Smooth muscle cell (in vitro differentiated cells): ENCODE measurements at regions not wholly inside any gene's neighbourhood (a gene's known extent, or its start where the extent isn't known, plus 50 kb on each side); places are given as distances from the start of the nearest gene placed in this dataset.
A peak's percentile ranks its signal among the peaks of the same experiment; 100 is the strongest.

Experiments used
- DNase-seq: peaks from one replicate; lab custom pipeline; 2025; ENCODE audit not compliant: unreplicated experiment; lab: John Stamatoyannopoulos, UW
- H2AFZ ChIP-seq: fragments of 200-600 bp; sonication (generic); 2 replicates; pipeline ENCODE4 v1.6.0; 2016; ENCODE audit warnings: antibody characterized with exemption, low read depth, mild to moderate bottlenecking
- H3F3A ChIP-seq: fragments of 200-600 bp; sonication (generic); 2 replicates; pipeline ENCODE4 v1.6.0; 2017; ENCODE audit warnings: antibody characterized with exemption, low read depth
- H3K27ac ChIP-seq: fragments of 200-600 bp; sonication (generic); 2 replicates; pipeline ENCODE4 v1.5.1; 2016; ENCODE audit warnings: low read depth, mild to moderate bottlenecking
- H3K27me3 ChIP-seq: fragments of 200-600 bp; sonication (generic); 2 replicates; pipeline ENCODE4 v1.6.1; 2016; ENCODE audit warnings: low read depth, mild to moderate bottlenecking
- H3K36me3 ChIP-seq: fragments of 200-600 bp; sonication (generic); 2 replicates; pipeline ENCODE4 v1.5.1; 2016; ENCODE audit warnings: low read depth
- H3K4me1 ChIP-seq: fragments of 200-600 bp; sonication (generic); 2 replicates; pipeline ENCODE4 v1.5.1; 2016; ENCODE audit warnings: low read depth
- H3K4me2 ChIP-seq: fragments of 200-600 bp; sonication (generic); 2 replicates; pipeline ENCODE4 v1.6.0; 2016; ENCODE audit warnings: mild to moderate bottlenecking
- H3K4me3 ChIP-seq: fragments of 200-600 bp; sonication (generic); 2 replicates; pipeline ENCODE4 v1.5.1; 2016; ENCODE audit warnings: mild to moderate bottlenecking
- H3K79me2 ChIP-seq: fragments of 200-600 bp; sonication (generic); 2 replicates; pipeline ENCODE4 v1.6.0; 2016; ENCODE audit warnings: low read depth, mild to moderate bottlenecking
- H3K9ac ChIP-seq: fragments of 200-600 bp; sonication (generic); 2 replicates; pipeline ENCODE4 v1.6.0; 2016; ENCODE audit warnings: low read depth
- H3K9me3 ChIP-seq: fragments of 200-600 bp; sonication (generic); replicated peaks from 2 replicates; pipeline ENCODE4 v1.5.1; 2016; ENCODE audit warnings: low read depth
- H4K20me1 ChIP-seq: fragments of 200-600 bp; sonication (generic); 2 replicates; pipeline ENCODE4 v1.6.0; 2016; ENCODE audit warnings: low read depth
- WGBS: methylation state at CpG from one replicate; pipeline ENCODE4 v1.1.7; 2016; ENCODE audit warnings: low lambda C conversion rate; 5-methylcytosine and 5-hydroxymethylcytosine counted together
- TF ChIP-seq, protein P1 (sequence below): fragments of 200-600 bp; sonication (generic); IDR thresholded peaks from 2 replicates; pipeline ENCODE4 v1.5.1; 2017; ENCODE audit warnings: borderline replicate concordance, mild to moderate bottlenecking, antibody characterized with exemption; ENCODE audit not compliant: insufficient read depth, poor library complexity, severe bottlenecking

DNA sequence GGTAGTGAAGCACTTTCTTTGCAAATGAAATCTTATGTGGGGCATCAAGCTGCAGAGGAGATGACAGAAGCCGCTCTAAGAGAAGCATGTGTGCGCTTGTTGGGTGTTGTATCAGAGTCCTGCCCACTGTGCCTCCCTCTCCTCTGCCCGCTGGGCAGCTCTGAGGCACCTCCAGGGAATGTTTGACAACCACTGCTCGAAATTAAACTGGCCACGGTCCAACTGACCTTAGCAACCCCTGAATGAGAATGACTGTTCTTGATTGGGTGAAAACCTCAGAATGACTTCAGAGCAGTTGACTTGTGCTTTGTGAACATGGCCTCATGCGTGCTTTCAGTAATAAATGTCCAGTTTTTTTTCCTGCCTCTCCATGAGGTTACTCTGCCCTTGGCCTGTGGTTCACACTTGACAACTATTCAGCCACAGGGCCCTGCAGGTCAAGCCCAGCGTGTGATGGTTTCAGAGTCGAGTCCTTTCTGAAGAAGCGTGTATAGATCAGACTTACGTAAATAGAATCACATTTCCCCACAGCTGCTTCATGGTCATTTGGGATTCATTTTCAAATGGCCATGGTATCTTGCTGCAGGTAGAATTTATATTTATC, 94.9 kb downstream of the SLC4A3 start:
- no peak overlapping the region for H3K4me2 ChIP-seq
- H3K27ac ChIP-seq = no peak overlapping the region
- H3K9me3 ChIP-seq = no peaks in the 10 kb centered on the region
- no peak overlapping the region for H2AFZ ChIP-seq
- no peaks in the 10 kb centered on the region for H3K36me3 ChIP-seq
- no peaks in the 10 kb centered on the region for H4K20me1 ChIP-seq
- WGBS = 94% methylated on average over 10 of the region's 10 CpGs
- no peaks in the 10 kb centered on the region for H3F3A ChIP-seq
- no peaks in the 10 kb centered on the region for H3K4me1 ChIP-seq
- no peak for DNase-seq
- H3K79me2 ChIP-seq = no peaks in the 10 kb centered on the region
- TF ChIP-seq, protein P1, sequence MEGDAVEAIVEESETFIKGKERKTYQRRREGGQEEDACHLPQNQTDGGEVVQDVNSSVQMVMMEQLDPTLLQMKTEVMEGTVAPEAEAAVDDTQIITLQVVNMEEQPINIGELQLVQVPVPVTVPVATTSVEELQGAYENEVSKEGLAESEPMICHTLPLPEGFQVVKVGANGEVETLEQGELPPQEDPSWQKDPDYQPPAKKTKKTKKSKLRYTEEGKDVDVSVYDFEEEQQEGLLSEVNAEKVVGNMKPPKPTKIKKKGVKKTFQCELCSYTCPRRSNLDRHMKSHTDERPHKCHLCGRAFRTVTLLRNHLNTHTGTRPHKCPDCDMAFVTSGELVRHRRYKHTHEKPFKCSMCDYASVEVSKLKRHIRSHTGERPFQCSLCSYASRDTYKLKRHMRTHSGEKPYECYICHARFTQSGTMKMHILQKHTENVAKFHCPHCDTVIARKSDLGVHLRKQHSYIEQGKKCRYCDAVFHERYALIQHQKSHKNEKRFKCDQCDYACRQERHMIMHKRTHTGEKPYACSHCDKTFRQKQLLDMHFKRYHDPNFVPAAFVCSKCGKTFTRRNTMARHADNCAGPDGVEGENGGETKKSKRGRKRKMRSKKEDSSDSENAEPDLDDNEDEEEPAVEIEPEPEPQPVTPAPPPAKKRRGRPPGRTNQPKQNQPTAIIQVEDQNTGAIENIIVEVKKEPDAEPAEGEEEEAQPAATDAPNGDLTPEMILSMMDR = no peak
- H3K4me3 ChIP-seq = no peak overlapping the region
- H3K9ac ChIP-seq = no peak overlapping the region
- H3K27me3 ChIP-seq = no peaks in the 10 kb centered on the region

GRCh38 chr2:219723311-219723710, 95.9 kb downstream of the SLC4A3 start:
- Histone ChIP-seq H3K27ac (no peak overlapping the region), H3F3A (peaks cover 4% of the 10 kb centered on the region), H3K27me3 (no peaks in the 10 kb centered on the region), H3K4me1 (peaks cover 4% of the 10 kb centered on the region), H4K20me1 (no peaks in the 10 kb centered on the region), H3K36me3 (no peaks in the 10 kb centered on the region), H3K4me2 (no peak overlapping the region), H3K4me3 (no peak overlapping the region), H3K79me2 (no peaks in the 10 kb centered on the region), H3K9ac (no peak overlapping the region), H3K9me3 (no peaks in the 10 kb centered on the region), H2AFZ (no peak overlapping the region)
- TF ChIP-seq, protein P1 = no peak
- DNase-seq = no peak
- WGBS = 99% methylated on average over 4 of the region's 4 CpGs

- Histone ChIP-seq H3K79me2 (no peaks in the 10 kb centered on the region), H3K4me2 (no peak overlapping the region), H3K36me3 (no peaks in the 10 kb centered on the region), H2AFZ (no peak overlapping the region), H3K9me3 (no peaks in the 10 kb centered on the region), H3K27me3 (no peaks in the 10 kb centered on the region), H3K4me1 (peaks cover 11% of the 10 kb centered on the region), H3K4me3 (no peak overlapping the region), H3K27ac (no peak overlapping the region), H3K9ac (no peak overlapping the region), H3F3A (peaks cover 15% of the 10 kb centered on the region), H4K20me1 (no peaks in the 10 kb centered on the region)
- 44% methylated on average over 1 of the region's 1 CpG for WGBS
- DNase-seq = no peak
- TF ChIP-seq, protein P1 = no peak
Measured at GRCh38 chr2:219724628-219725027, 97.2 kb downstream of the SLC4A3 start.

GRCh38 chr2:219726916-219727315, 99.5 kb downstream of the SLC4A3 start:
- Histone ChIP-seq H3K27me3 (no peaks in the 10 kb centered on the region), H4K20me1 (no peaks in the 10 kb centered on the region), H3F3A (peaks cover 18% of the 10 kb centered on the region), H3K27ac (no peak overlapping the region), H3K9ac (no peak overlapping the region), H3K4me2 (no peak overlapping the region), H3K9me3 (no peaks in the 10 kb centered on the region), H3K4me3 (no peak overlapping the region), H3K36me3 (no peaks in the 10 kb centered on the region), H3K4me1 (peaks cover 11% of the 10 kb centered on the region), H2AFZ (no peak overlapping the region), H3K79me2 (no peaks in the 10 kb centered on the region)
- TF ChIP-seq, protein P1 = peak; percentile 16
- WGBS = 88% methylated on average over 2 of the region's 2 CpGs
- DNase-seq = no peak
